Sigmoid colon (tissue), 6 donors: ENCODE measurements at regions not wholly inside any gene's neighbourhood (a gene's known extent, or its start where the extent isn't known, plus 50 kb on each side); places are given as distances from the start of the nearest gene placed in this dataset.

ENCODE experiments used
- DNase-seq: peaks from one replicate; pipeline ENCODE4 v3.0.0-alpha.2; 2019
- H3K27ac ChIP-seq, 4 donors: fragments of 200-600 bp; sonication (generic); one replicate each; pipeline ENCODE4 v1.5.1; 2016 to 2019; ENCODE audit warnings: mild to moderate bottlenecking in 1 of 4
- H3K27me3 ChIP-seq, 3 donors: fragments of 200-600 bp; sonication (generic); one replicate each; pipeline ENCODE4 v1.5.1; 2019; ENCODE audit warnings: mild to moderate bottlenecking in 1 of 3
- H3K36me3 ChIP-seq, 4 donors: fragments of 200-600 bp; sonication (generic); one replicate each; pipeline ENCODE4 v1.5.1; 2016 to 2019
- H3K4me1 ChIP-seq, 4 donors: fragments of 200-600 bp; sonication (generic); one replicate each; pipeline ENCODE4 v1.5.1; 2017 to 2019
- H3K4me3 ChIP-seq, 4 donors: fragments of 200-600 bp; sonication (generic); one replicate each; pipeline ENCODE4 v1.5.1; 2017 to 2019; ENCODE audit warnings: mild to moderate bottlenecking in 2 of 4, moderate library complexity in 1 of 4
- H3K9me3 ChIP-seq, 4 donors: fragments of 200-600 bp in 3 of 4; sonication (generic) in 3 of 4; one replicate each; pipeline versions ENCODE4 v1.5.1 to v1.6.1; 2013 to 2019
- CTCF ChIP-seq, 4 experiments: fragments of 450-650 bp in 3 of 4; fragments of 200-600 bp in 1 of 4; IDR thresholded peaks; one replicate each; pipeline ENCODE4 v1.5.1; 2016 to 2019; ENCODE audit warnings: antibody characterized with exemption in 4 of 4, mild to moderate bottlenecking in 3 of 4, moderate library complexity in 2 of 4
- EP300 ChIP-seq, 4 donors: sonication (generic); formaldehyde crosslinking; IDR thresholded peaks; one replicate each; pipeline ENCODE4 v1.6.1; 2017; ENCODE audit warnings: antibody characterized with exemption in 4 of 4
- POLR2A ChIP-seq, 2 donors: fragments of 450-650 bp; IDR thresholded peaks; one replicate each; pipeline ENCODE4 v1.6.1; 2016; ENCODE audit warnings: antibody characterized with exemption in 2 of 2, mild to moderate bottlenecking in 2 of 2, moderate library complexity in 2 of 2
- POLR2AphosphoS5 ChIP-seq, 4 donors: sonication (generic); formaldehyde crosslinking; IDR thresholded peaks; one replicate each; pipeline ENCODE4 v1.6.1; 2017; ENCODE audit warnings: antibody characterized with exemption in 4 of 4
- WGBS, 2 donors: extraction: QIAGEN DNeasy Blood & Tissue Kit; methylation state at CpG; one replicate each; pipeline ENCODE4 v1.1.7; 2013; 5-methylcytosine and 5-hydroxymethylcytosine counted together
- intact Hi-C: fragments of 100-400 bp; cut with DNase I; formaldehyde crosslinking; loops from one replicate; pipeline ENCODE4 v1.15.1; 2023
- donor health status: healthy with polysubstance abuse.
- donor health status: healthy.

GRCh38 chr6:140354296-140354695, 979.8 kb upstream of the CITED2 start:
- H3K36me3 ChIP-seq, result no peaks in the 10 kb centered on the region
- no peak for DNase-seq
- no peaks in the 10 kb centered on the region for H3K9me3 ChIP-seq
- H3K4me3 ChIP-seq, result no peak overlapping the region
- H3K27me3 ChIP-seq, result no peaks in the 10 kb centered on the region
- no peak overlapping the region for H3K27ac ChIP-seq
- WGBS, 2 donors, result 36 to 72% methylated on average over 1 of the region's 1 CpG
- no peaks in the 10 kb centered on the region for H3K4me1 ChIP-seq
- intact Hi-C loops, result no loop called here
- no peak for TF ChIP-seq EP300 (IDR thresholded peaks at IDR 0.05)
- TF ChIP-seq POLR2AphosphoS5 (IDR thresholded peaks at IDR 0.05), result no peak
- no peak for TF ChIP-seq POLR2A (IDR thresholded peaks at IDR 0.05)
- TF ChIP-seq CTCF (IDR thresholded peaks at IDR 0.05), result no peak

GRCh38 chr6:140353536-140353935, 979.1 kb upstream of the CITED2 start:
- Histone ChIP-seq H3K36me3 (no peaks in the 10 kb centered on the region), H3K9me3 (no peaks in the 10 kb centered on the region)

GRCh38 chr6:140346428-140346827, 972.0 kb upstream of the CITED2 start:
- no peaks in the 10 kb centered on the region for H3K9me3 ChIP-seq
- no peak for DNase-seq
- peak overlapping the region in 3 of 4 donors; percentile 16 to 62 (median 37) for H3K27ac ChIP-seq
- peaks cover 0 to 14% (median 10%) of the 10 kb centered on the region in 4 donors for H3K4me1 ChIP-seq
- intact Hi-C loops, result no loop called here
- no peaks in the 10 kb centered on the region for H3K27me3 ChIP-seq
- H3K36me3 ChIP-seq, result no peaks in the 10 kb centered on the region
- no peak for TF ChIP-seq POLR2A (IDR thresholded peaks at IDR 0.05)
- no peak for TF ChIP-seq POLR2AphosphoS5 (IDR thresholded peaks at IDR 0.05)
- TF ChIP-seq EP300 (IDR thresholded peaks at IDR 0.05), result no peak
- no peak for TF ChIP-seq CTCF (IDR thresholded peaks at IDR 0.05)
- no peak overlapping the region for H3K4me3 ChIP-seq
- WGBS, 2 donors, result 70 to 80% methylated on average over 5 of the region's 5 CpGs

More at GRCh38 chr6:140353536-140353935, 979.1 kb upstream of the CITED2 start:
- no peak for DNase-seq
- no peak for TF ChIP-seq CTCF (IDR thresholded peaks at IDR 0.05)
- no peak for TF ChIP-seq EP300 (IDR thresholded peaks at IDR 0.05)
- no peak for TF ChIP-seq POLR2AphosphoS5 (IDR thresholded peaks at IDR 0.05)
- TF ChIP-seq POLR2A (IDR thresholded peaks at IDR 0.05), result no peak
- no peaks in the 10 kb centered on the region for H3K4me1 ChIP-seq
- H3K4me3 ChIP-seq, result no peak overlapping the region
- intact Hi-C loops, result no loop called here
- H3K27me3 ChIP-seq, result no peaks in the 10 kb centered on the region
- 68 to 92% methylated on average over 1 of the region's 1 CpG for WGBS, 2 donors
- no peak overlapping the region for H3K27ac ChIP-seq

- Histone ChIP-seq H3K4me3 (no peak overlapping the region), H3K9me3 (no peaks in the 10 kb centered on the region), H3K27me3 (no peaks in the 10 kb centered on the region), H3K27ac (peak overlapping the region; percentile 7 to 62 (median 26)), H3K36me3 (no peaks in the 10 kb centered on the region), H3K4me1 (peaks cover 0 to 14% (median 10%) of the 10 kb centered on the region in 4 donors)
- no peak for DNase-seq
- intact Hi-C loops, result no loop called here
- no peak for TF ChIP-seq CTCF (IDR thresholded peaks at IDR 0.05)
- no peak for TF ChIP-seq POLR2AphosphoS5 (IDR thresholded peaks at IDR 0.05)
- no peak for TF ChIP-seq POLR2A (IDR thresholded peaks at IDR 0.05)
- TF ChIP-seq EP300 (IDR thresholded peaks at IDR 0.05), result no peak
- 78% methylated on average over 3 of the region's 3 CpGs for WGBS, 2 donors
Measured at GRCh38 chr6:140345935-140346334, 971.5 kb upstream of the CITED2 start.
